Panc1 (cell line): ENCODE measurements at regions not wholly inside any gene's neighbourhood (a gene's known extent, or its start where the extent isn't known, plus 50 kb on each side); places are given as distances from the start of the nearest gene placed in this dataset.

Source experiments
- ATAC-seq: fragments of 200-7000 bp; cut with Tn5 transposase; 2 replicates; pipeline ENCODE4 v1.9.1; 2020; ENCODE audit warnings: mild to moderate bottlenecking, moderate library complexity
- BruUV-seq: library from RNA; stranded (reverse); fragments of 400-500 nt; replicated peaks from 2 replicates; lab custom pipeline; 2021; lab: Mats Ljungman, UMichigan
- CTCF ChIA-PET: fragments of 300-600 bp; sonication (Branson Sonifier 250); formaldehyde crosslinking; loops from one replicate; lab custom pipeline; 2022; ENCODE audit warnings: antibody characterized with exemption; lab: Charles Lee
- POLR2A ChIA-PET: fragments of 300-600 bp; sonication (Branson Sonifier 250); formaldehyde crosslinking; loops from one replicate; lab custom pipeline; 2022; ENCODE audit warnings: antibody characterized with exemption; lab: Charles Lee
- DNase-seq: peaks from one replicate; pipeline ENCODE4 v3.0.0-alpha.2; 2010; ENCODE audit warnings: low read depth, low spot score
- H3K27ac ChIP-seq: 2 replicates; pipeline ENCODE4 v1.5.1; 2011; ENCODE audit warnings: mild to moderate bottlenecking, low read length, inconsistent platforms
- H3K27me3 ChIP-seq: fragments of 200-500 bp; sonication (Bioruptor generic); 2 replicates; pipeline ENCODE4 v1.6.0; 2014; ENCODE audit warnings: low read length, inconsistent platforms; ENCODE audit not compliant: control insufficient read depth, insufficient read depth
- H3K36me3 ChIP-seq: fragments of 200-500 bp; sonication (Bioruptor generic); 2 replicates; pipeline ENCODE4 v1.5.1; 2014; ENCODE audit warnings: inconsistent platforms, mild to moderate bottlenecking, low read length, moderate library complexity; ENCODE audit not compliant: control insufficient read depth, insufficient read depth
- H3K4me1 ChIP-seq: 2 replicates; pipeline ENCODE4 v1.5.1; 2011; ENCODE audit warnings: inconsistent platforms, mild to moderate bottlenecking, low read length, moderate library complexity; ENCODE audit not compliant: control insufficient read depth, insufficient read depth
- H3K4me3 ChIP-seq, 2 experiments: 2 replicates each; pipeline ENCODE4 v1.5.1; 2011 to 2012; ENCODE audit warnings: low read depth in 2 of 2, low read length in 2 of 2, mild to moderate bottlenecking in 2 of 2, inconsistent platforms in 1 of 2, moderate library complexity in 1 of 2
- H3K9me3 ChIP-seq: fragments of 200-500 bp; sonication (Bioruptor generic); 2 replicates; pipeline ENCODE4 v1.5.1; 2014; ENCODE audit warnings: low read depth, mild to moderate bottlenecking, inconsistent platforms, low read length, moderate library complexity; ENCODE audit not compliant: control insufficient read depth, insufficient read depth
- POLR2AphosphoS5 ChIP-seq: IDR thresholded peaks from 2 replicates; pipeline ENCODE4 v1.6.1; 2012; ENCODE audit warnings: mild to moderate bottlenecking, low read depth, low read length, moderate library complexity
- SIN3A ChIP-seq: IDR thresholded peaks from 2 replicates; pipeline ENCODE4 v1.6.1; 2012; ENCODE audit warnings: low read depth, mild to moderate bottlenecking, low read length, moderate library complexity, borderline replicate concordance; ENCODE audit not compliant: insufficient read depth
- TCF7L2 ChIP-seq: IDR thresholded peaks from 2 replicates; pipeline ENCODE4 v1.6.1; 2011; ENCODE audit warnings: mild to moderate bottlenecking, low read depth, low read length, inconsistent platforms
- in situ Hi-C: cut with HindIII; loops from 2 replicates; pipeline ENCODE4 v1.10.0; 2016; ENCODE audit warnings: low sequenced_read_pairs, low pct_unique_long_range_greater_than_20kb
- intact Hi-C: fragments of 100-400 bp; cut with micrococcal nuclease; formaldehyde crosslinking; loops from one replicate; pipeline ENCODE4 v1.10.0; 2022; ENCODE audit not compliant: unreplicated experiment
- TF ChIP-seq, protein P1 (sequence below): fragments of 450-650 bp; IDR thresholded peaks from 2 replicates; pipeline ENCODE4 v1.5.1; 2017; ENCODE audit warnings: mild to moderate bottlenecking
- TF ChIP-seq, protein P2 (sequence below), 2 experiments: IDR thresholded peaks; 2 replicates each; pipeline ENCODE4 v1.6.1; 2011 to 2012; ENCODE audit warnings: low read depth in 2 of 2, control low read depth in 1 of 2, low read length in 1 of 2, mild to moderate bottlenecking in 1 of 2, moderate library complexity in 1 of 2; ENCODE audit not compliant: insufficient read depth in 1 of 2

DNA sequence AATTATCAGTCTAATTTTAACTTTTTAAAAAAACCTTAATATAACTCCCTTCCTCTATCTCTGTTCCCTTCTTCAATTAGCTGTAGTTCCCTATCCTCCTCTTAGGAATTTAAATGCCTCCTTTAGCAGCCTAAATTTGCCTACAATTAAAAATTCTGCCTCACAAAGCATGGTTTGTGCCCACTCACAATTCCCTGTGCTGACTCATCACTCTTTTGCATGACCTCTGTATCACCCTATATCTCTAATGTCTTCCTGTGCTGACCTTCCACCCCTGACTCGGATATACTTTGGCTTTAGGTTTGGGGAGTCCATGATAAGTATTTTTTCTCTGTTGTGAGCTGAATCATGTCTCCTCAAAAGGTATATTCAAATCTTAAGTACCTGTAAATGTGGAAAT, 253.6 kb downstream of the RNF144B start:
- ChIA-PET CTCF (no interaction called here), POLR2A (no interaction called here)
- Histone ChIP-seq H3K36me3 (no peaks in the 10 kb centered on the region), H3K27ac (no peak overlapping the region), H3K9me3 (no peaks in the 10 kb centered on the region), H3K4me3 (no peak overlapping the region), H3K27me3 (peaks cover 3% of the 10 kb centered on the region), H3K4me1 (no peaks in the 10 kb centered on the region)
- intact Hi-C loops (no loop called here), in situ Hi-C loops (no loop called here)
- TF ChIP-seq, protein P1, sequence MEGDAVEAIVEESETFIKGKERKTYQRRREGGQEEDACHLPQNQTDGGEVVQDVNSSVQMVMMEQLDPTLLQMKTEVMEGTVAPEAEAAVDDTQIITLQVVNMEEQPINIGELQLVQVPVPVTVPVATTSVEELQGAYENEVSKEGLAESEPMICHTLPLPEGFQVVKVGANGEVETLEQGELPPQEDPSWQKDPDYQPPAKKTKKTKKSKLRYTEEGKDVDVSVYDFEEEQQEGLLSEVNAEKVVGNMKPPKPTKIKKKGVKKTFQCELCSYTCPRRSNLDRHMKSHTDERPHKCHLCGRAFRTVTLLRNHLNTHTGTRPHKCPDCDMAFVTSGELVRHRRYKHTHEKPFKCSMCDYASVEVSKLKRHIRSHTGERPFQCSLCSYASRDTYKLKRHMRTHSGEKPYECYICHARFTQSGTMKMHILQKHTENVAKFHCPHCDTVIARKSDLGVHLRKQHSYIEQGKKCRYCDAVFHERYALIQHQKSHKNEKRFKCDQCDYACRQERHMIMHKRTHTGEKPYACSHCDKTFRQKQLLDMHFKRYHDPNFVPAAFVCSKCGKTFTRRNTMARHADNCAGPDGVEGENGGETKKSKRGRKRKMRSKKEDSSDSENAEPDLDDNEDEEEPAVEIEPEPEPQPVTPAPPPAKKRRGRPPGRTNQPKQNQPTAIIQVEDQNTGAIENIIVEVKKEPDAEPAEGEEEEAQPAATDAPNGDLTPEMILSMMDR: no peak
- TF ChIP-seq POLR2AphosphoS5 (no peak), SIN3A (no peak), TCF7L2 (no peak)
- TF ChIP-seq, protein P2, sequence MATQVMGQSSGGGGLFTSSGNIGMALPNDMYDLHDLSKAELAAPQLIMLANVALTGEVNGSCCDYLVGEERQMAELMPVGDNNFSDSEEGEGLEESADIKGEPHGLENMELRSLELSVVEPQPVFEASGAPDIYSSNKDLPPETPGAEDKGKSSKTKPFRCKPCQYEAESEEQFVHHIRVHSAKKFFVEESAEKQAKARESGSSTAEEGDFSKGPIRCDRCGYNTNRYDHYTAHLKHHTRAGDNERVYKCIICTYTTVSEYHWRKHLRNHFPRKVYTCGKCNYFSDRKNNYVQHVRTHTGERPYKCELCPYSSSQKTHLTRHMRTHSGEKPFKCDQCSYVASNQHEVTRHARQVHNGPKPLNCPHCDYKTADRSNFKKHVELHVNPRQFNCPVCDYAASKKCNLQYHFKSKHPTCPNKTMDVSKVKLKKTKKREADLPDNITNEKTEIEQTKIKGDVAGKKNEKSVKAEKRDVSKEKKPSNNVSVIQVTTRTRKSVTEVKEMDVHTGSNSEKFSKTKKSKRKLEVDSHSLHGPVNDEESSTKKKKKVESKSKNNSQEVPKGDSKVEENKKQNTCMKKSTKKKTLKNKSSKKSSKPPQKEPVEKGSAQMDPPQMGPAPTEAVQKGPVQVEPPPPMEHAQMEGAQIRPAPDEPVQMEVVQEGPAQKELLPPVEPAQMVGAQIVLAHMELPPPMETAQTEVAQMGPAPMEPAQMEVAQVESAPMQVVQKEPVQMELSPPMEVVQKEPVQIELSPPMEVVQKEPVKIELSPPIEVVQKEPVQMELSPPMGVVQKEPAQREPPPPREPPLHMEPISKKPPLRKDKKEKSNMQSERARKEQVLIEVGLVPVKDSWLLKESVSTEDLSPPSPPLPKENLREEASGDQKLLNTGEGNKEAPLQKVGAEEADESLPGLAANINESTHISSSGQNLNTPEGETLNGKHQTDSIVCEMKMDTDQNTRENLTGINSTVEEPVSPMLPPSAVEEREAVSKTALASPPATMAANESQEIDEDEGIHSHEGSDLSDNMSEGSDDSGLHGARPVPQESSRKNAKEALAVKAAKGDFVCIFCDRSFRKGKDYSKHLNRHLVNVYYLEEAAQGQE (IDR thresholded peaks at IDR 0.05; ENCODE audit: insufficient read depth in 1 of 2, low read depth in 2 of 2, low read length in 1 of 2): no peak
- BruUV-seq: no TSS peak
- no peak for ATAC-seq
- DNase-seq: no peak

DNA sequence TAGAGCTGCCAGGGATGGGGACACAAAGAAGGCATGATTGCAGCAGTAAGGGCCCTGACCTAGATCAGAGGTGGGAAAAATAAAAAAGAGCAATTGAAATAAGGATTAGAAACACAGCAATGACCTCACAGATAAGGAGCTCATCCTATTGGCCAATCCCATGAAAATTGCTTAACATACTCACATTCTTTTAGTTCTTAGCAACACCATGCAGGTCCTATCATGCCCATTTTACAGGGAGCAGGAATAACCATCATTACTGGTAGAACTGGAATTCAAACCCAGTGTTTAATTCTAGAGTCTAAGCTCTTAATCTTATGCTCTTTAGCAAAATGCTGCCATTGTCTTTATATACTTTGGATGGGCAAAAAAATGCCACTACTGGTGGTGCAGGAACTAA, 267.7 kb downstream of the RNF144B start:
- no peaks in the 10 kb centered on the region for H3K36me3 ChIP-seq
- in situ Hi-C loops (no loop called here), intact Hi-C loops (no loop called here)
- no peak overlapping the region for H3K27ac ChIP-seq
- POLR2A ChIA-PET: no interaction called here
- H3K4me1 ChIP-seq: no peaks in the 10 kb centered on the region
- TF ChIP-seq TCF7L2: no peak
- no peak for TF ChIP-seq POLR2AphosphoS5
- TF ChIP-seq, protein P1: no peak
- TF ChIP-seq SIN3A: no peak
- TF ChIP-seq, protein P2 (IDR thresholded peaks at IDR 0.05; ENCODE audit: insufficient read depth in 1 of 2, low read depth in 2 of 2, low read length in 1 of 2): no peak
- no peaks in the 10 kb centered on the region for H3K9me3 ChIP-seq
- no TSS peak for BruUV-seq
- CTCF ChIA-PET: no interaction called here
- no peak overlapping the region for H3K4me3 ChIP-seq
- DNase-seq: no peak
- ATAC-seq: no peak
- H3K27me3 ChIP-seq: peaks cover 4% of the 10 kb centered on the region; the same call in 1 of the 2 replicates
